OCI-LY3 (cell line): ENCODE measurements at regions not wholly inside any gene's neighbourhood (a gene's known extent, or its start where the extent isn't known, plus 50 kb on each side); places are given as distances from the start of the nearest gene placed in this dataset.

ENCODE experiments used
- H2AFZ ChIP-seq: fragments of 200-600, 300-600 bp; shearing (Covaris generic); 2 replicates; pipeline ENCODE4 v1.6.0; 2014; ENCODE audit warnings: antibody characterized with exemption, low read depth, low read length
- H3K27ac ChIP-seq: fragments of 200-600, 300-600 bp; sonication (generic); 2 replicates; pipeline ENCODE4 v1.5.1; 2014; ENCODE audit warnings: mild to moderate bottlenecking, low read length, moderate library complexity, mixed read lengths
- H3K27me3 ChIP-seq: fragments of 200-600, 300-600 bp; sonication (generic); 2 replicates; pipeline ENCODE4 v1.6.1; 2014; ENCODE audit warnings: low read depth, low read length, mixed read lengths
- H3K36me3 ChIP-seq: fragments of 200-600, 300-600 bp; sonication (generic); replicated peaks from 2 replicates; pipeline ENCODE3; 2014; ENCODE audit warnings: low read depth, low read length, mixed read lengths
- H3K4me1 ChIP-seq: fragments of 300-600, 200-600 bp; sonication (generic); 2 replicates; pipeline ENCODE4 v1.6.1; 2014; ENCODE audit warnings: low read length, mixed read lengths
- H3K4me2 ChIP-seq: fragments of 200-600, 300-600 bp; sonication (generic); 2 replicates; pipeline ENCODE4 v1.6.1; 2014; ENCODE audit warnings: low read length, mixed read lengths
- H3K4me3 ChIP-seq: fragments of 300-600, 200-600 bp; sonication (generic); 2 replicates; pipeline ENCODE4 v1.5.1; 2014; ENCODE audit warnings: antibody characterized with exemption, mild to moderate bottlenecking, low read length, moderate library complexity
- H3K79me2 ChIP-seq: fragments of 300-600, 200-600 bp; shearing (Covaris generic); 2 replicates; pipeline ENCODE4 v1.6.1; 2014; ENCODE audit warnings: mild to moderate bottlenecking, low read length, mixed read lengths
- H3K9ac ChIP-seq: fragments of 300-600, 200-600 bp; shearing (Covaris generic); 2 replicates; pipeline ENCODE4 v1.6.0; 2014; ENCODE audit warnings: mild to moderate bottlenecking, low read length, moderate library complexity
- H3K9me3 ChIP-seq: fragments of 200-600, 300-600 bp; shearing (Covaris generic); 2 replicates; pipeline ENCODE4 v1.6.1; 2014; ENCODE audit warnings: low read length, mixed read lengths; ENCODE audit not compliant: insufficient read depth
- H4K20me1 ChIP-seq: fragments of 200-600, 300-600 bp; sonication (generic); 2 replicates; pipeline ENCODE4 v1.6.1; 2016; ENCODE audit warnings: low read length, mixed read lengths; ENCODE audit not compliant: insufficient read depth
- CTCF ChIP-seq: fragments of 200-600, 300-600 bp; sonication (generic); IDR thresholded peaks from 2 replicates; pipeline ENCODE4 v1.5.1; 2014; ENCODE audit warnings: antibody characterized with exemption, low read length, low read depth
- EZH2phosphoT487 ChIP-seq: fragments of 200-600 bp; shearing (Covaris generic); IDR thresholded peaks from 2 replicates; pipeline ENCODE4 v1.6.1; 2018; ENCODE audit warnings: antibody characterized with exemption, mixed run types, low read depth

GRCh38 chrY:19232276-19232994 is 458.9 kb upstream of the HSFY2 start:
- no peak overlapping the region for H3K27ac ChIP-seq
- no peaks in the 10 kb centered on the region for H3K4me1 ChIP-seq
- H2AFZ ChIP-seq: no peak overlapping the region
- no peaks in the 10 kb centered on the region for H3K79me2 ChIP-seq
- TF ChIP-seq CTCF: no peak
- no peaks in the 10 kb centered on the region for H4K20me1 ChIP-seq
- no peaks in the 10 kb centered on the region for H3K27me3 ChIP-seq
- H3K9ac ChIP-seq: no peak overlapping the region
- H3K9me3 ChIP-seq: no peaks in the 10 kb centered on the region
- H3K4me3 ChIP-seq: no peak overlapping the region
- no peak overlapping the region for H3K4me2 ChIP-seq
- H3K36me3 ChIP-seq: no peaks in the 10 kb centered on the region

- Histone ChIP-seq H3K4me3 (no peak overlapping the region), H3K27me3 (no peaks in the 10 kb centered on the region), H2AFZ (no peak overlapping the region), H4K20me1 (no peaks in the 10 kb centered on the region), H3K27ac (no peak overlapping the region), H3K9me3 (no peaks in the 10 kb centered on the region), H3K4me1 (no peaks in the 10 kb centered on the region), H3K36me3 (no peaks in the 10 kb centered on the region), H3K9ac (no peak overlapping the region), H3K4me2 (no peak overlapping the region), H3K79me2 (no peaks in the 10 kb centered on the region)
- no peak for TF ChIP-seq CTCF
- TF ChIP-seq EZH2phosphoT487: no peak
These were observed 447.2 kb upstream of the HSFY2 start for GRCh38 chrY:19220784-19221183.

DNA sequence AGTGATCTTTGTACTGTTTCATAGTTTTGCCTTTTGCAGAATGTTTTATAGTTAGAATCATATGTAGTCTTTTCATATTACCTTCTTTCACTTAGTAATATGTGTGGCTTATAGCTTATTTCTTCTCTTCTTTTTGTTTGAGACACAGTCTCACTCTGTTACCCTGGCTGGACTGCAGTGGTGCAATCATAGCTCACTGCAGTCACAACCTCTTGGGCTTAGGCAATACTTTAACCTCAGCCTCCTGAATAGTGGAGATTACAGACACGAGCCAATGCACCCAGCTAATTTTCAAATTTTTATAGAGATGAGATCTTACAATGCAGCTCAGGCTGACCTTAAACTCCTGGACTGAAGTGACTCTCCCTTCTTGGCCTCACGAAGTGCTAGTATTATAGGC is 435.4 kb upstream of the HSFY2 start:
- Histone ChIP-seq H2AFZ (no peak overlapping the region), H3K27ac (no peak overlapping the region), H3K4me3 (no peak overlapping the region), H3K9ac (no peak overlapping the region), H3K36me3 (no peaks in the 10 kb centered on the region), H3K4me2 (no peak overlapping the region), H3K79me2 (no peaks in the 10 kb centered on the region), H3K27me3 (no peaks in the 10 kb centered on the region), H3K4me1 (no peaks in the 10 kb centered on the region), H3K9me3 (no peaks in the 10 kb centered on the region), H4K20me1 (no peaks in the 10 kb centered on the region)
- TF ChIP-seq EZH2phosphoT487 (no peak), CTCF (no peak)

DNA sequence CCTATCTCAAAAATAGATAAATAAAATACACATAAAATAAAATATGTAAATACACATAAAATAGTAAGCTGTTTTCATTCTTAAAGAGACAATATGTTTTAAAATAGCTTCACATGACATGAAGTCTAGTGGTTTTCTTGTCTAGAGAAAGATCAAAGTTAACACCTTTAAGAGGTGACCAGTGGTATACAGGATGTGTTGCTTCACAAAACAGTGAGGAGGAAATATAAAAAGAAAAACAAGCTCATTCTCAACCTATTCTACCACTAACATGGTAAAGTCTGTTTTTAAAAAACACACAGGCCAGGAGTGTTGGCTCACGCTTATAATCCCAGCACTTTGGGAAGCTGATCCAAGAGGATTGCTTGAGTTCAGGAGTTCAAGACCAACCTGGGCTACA is 433.5 kb upstream of the HSFY2 start:
- H3K9ac ChIP-seq: no peak overlapping the region
- H2AFZ ChIP-seq: no peak overlapping the region
- no peak overlapping the region for H3K4me2 ChIP-seq
- H3K9me3 ChIP-seq: no peaks in the 10 kb centered on the region
- H3K27me3 ChIP-seq: no peaks in the 10 kb centered on the region
- H3K4me3 ChIP-seq: no peak overlapping the region
- H3K36me3 ChIP-seq: no peaks in the 10 kb centered on the region
- no peaks in the 10 kb centered on the region for H3K79me2 ChIP-seq
- no peaks in the 10 kb centered on the region for H3K4me1 ChIP-seq
- no peaks in the 10 kb centered on the region for H4K20me1 ChIP-seq
- no peak for TF ChIP-seq EZH2phosphoT487
- TF ChIP-seq CTCF: no peak
- H3K27ac ChIP-seq: no peak overlapping the region
